Neutrophil (primary cell): ENCODE measurements at regions not wholly inside any gene's neighbourhood (a gene's known extent, or its start where the extent isn't known, plus 50 kb on each side); places are given as distances from the start of the nearest gene placed in this dataset.

Experiments
- H3K27ac ChIP-seq: fragments of 200-600 bp; sonication (generic); 2 replicates; pipeline ENCODE4 v1.5.1; 2016; ENCODE audit warnings: mild to moderate bottlenecking, moderate library complexity
- H3K27me3 ChIP-seq: fragments of 200-600 bp; sonication (generic); 2 replicates; pipeline ENCODE4 v1.6.0; 2016; ENCODE audit warnings: mild to moderate bottlenecking
- H3K36me3 ChIP-seq: fragments of 200-600 bp; sonication (generic); 2 replicates; pipeline ENCODE4 v1.5.1; 2017
- H3K4me1 ChIP-seq, 2 experiments: fragments of 200-600 bp in 1 of 2; sonication (generic) in 1 of 2; 1 replicate in 1 of 2; 2 replicates in 1 of 2; pipeline versions ENCODE4 v1.5.1 to v1.6.1; 2013 to 2016; ENCODE audit warnings: low read depth in 1 of 2, low read length in 1 of 2, mild to moderate bottlenecking in 1 of 2, moderate library complexity in 1 of 2; ENCODE audit not compliant: control insufficient read depth in 1 of 2, insufficient read depth in 1 of 2
- H3K4me3 ChIP-seq, 2 experiments: fragments of 200-600 bp in 1 of 2; sonication (generic) in 1 of 2; 1 replicate in 1 of 2; 2 replicates in 1 of 2; pipeline ENCODE4 v1.5.1; 2013 to 2016; ENCODE audit warnings: low read depth in 1 of 2, low read length in 1 of 2, mild to moderate bottlenecking in 1 of 2, moderate library complexity in 1 of 2
- H3K9me3 ChIP-seq: fragments of 200-600 bp; sonication (generic); 2 replicates; pipeline ENCODE4 v1.5.1; 2016
- CTCF ChIP-seq: fragments of 200-600 bp; sonication (generic); IDR thresholded peaks from 2 replicates; pipeline ENCODE4 v1.5.1; 2016; ENCODE audit warnings: antibody characterized with exemption

GRCh38 chr12:124398578-124399227 is 103.8 kb downstream of the RFLNA start:
- TF ChIP-seq CTCF: no peak
- H3K9me3 ChIP-seq: no peaks in the 10 kb centered on the region
- peaks cover 60% of the 10 kb centered on the region for H3K36me3 ChIP-seq
- no peaks in the 10 kb centered on the region for H3K27me3 ChIP-seq
- no peak overlapping the region for H3K4me3 ChIP-seq
- no peaks in the 10 kb centered on the region for H3K4me1 ChIP-seq
- H3K27ac ChIP-seq: no peak overlapping the region

- H3K27ac ChIP-seq: no peak overlapping the region
- no peaks in the 10 kb centered on the region for H3K9me3 ChIP-seq
- H3K4me3 ChIP-seq: no peak overlapping the region
- peaks cover 60% of the 10 kb centered on the region for H3K36me3 ChIP-seq
- TF ChIP-seq CTCF: no peak
- H3K27me3 ChIP-seq: no peaks in the 10 kb centered on the region
- peaks cover under 1 to 5% of the 10 kb centered on the region in 2 experiments for H3K4me1 ChIP-seq
These were observed 103.1 kb downstream of the RFLNA start for GRCh38 chr12:124397807-124398577.

- TF ChIP-seq CTCF: no peak
- Histone ChIP-seq H3K4me3 (no peak overlapping the region), H3K9me3 (no peaks in the 10 kb centered on the region), H3K27me3 (no peaks in the 10 kb centered on the region), H3K36me3 (peaks cover 58% of the 10 kb centered on the region), H3K27ac (no peak overlapping the region), H3K4me1 (peaks cover 7 to 12% of the 10 kb centered on the region in 2 experiments)
These were observed 102.4 kb downstream of the RFLNA start for GRCh38 chr12:124397399-124397679.

- H3K27me3 ChIP-seq: no peaks in the 10 kb centered on the region
- H3K4me1 ChIP-seq: peaks cover 13 to 17% of the 10 kb centered on the region in 2 experiments
- no peak overlapping the region for H3K4me3 ChIP-seq
- H3K9me3 ChIP-seq: no peaks in the 10 kb centered on the region
- TF ChIP-seq CTCF: no peak
- no peak overlapping the region for H3K27ac ChIP-seq
- H3K36me3 ChIP-seq: peaks cover 52% of the 10 kb centered on the region
These were observed 101.9 kb downstream of the RFLNA start for GRCh38 chr12:124396544-124397398.

- no peak for TF ChIP-seq CTCF
- H3K4me1 ChIP-seq: peaks cover 21 to 25% of the 10 kb centered on the region in 2 experiments
- no peak overlapping the region for H3K4me3 ChIP-seq
- H3K36me3 ChIP-seq: peaks cover 46% of the 10 kb centered on the region
- no peaks in the 10 kb centered on the region for H3K9me3 ChIP-seq
- H3K27me3 ChIP-seq: no peaks in the 10 kb centered on the region
- H3K27ac ChIP-seq: no peak overlapping the region
These were observed 101.1 kb downstream of the RFLNA start for GRCh38 chr12:124395986-124396385.
